ENCODE measurements at regions not wholly inside any gene's neighbourhood (a gene's known extent, or its start where the extent isn't known, plus 50 kb on each side); places are given as distances from the start of the nearest gene placed in this dataset.
"Not testable (repeated sequence)": the region's sequence is repeated elsewhere in the genome, so short reads cannot be mapped to it uniquely, and the experiment has no call there.

DNA sequence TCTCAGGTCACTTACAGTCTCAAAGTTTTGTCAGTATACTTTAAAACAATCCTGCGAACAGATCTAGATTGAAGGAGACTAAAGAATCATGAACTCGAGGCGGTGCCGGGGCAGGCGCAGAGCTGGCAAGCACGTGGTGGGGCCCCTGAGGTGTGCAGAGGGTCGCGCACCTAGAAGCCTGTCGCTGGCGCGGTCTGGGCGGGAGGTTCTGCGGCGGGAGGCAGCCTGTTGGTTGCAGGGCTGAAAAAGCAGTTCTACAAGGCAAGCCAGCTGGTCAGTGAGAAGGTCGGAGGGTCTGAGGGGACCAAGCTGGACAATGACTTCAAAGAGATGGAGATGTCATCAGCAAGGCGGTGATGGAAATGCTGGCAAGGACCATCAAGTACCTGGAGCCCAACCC lies 147.0 kb downstream of the GOSR1 start:
- DNase-seq = not testable (repeated sequence)

GRCh38 chr17:30609682-30610081 lies 132.5 kb downstream of the GOSR1 start:
- not testable (repeated sequence) for DNase-seq

DNA sequence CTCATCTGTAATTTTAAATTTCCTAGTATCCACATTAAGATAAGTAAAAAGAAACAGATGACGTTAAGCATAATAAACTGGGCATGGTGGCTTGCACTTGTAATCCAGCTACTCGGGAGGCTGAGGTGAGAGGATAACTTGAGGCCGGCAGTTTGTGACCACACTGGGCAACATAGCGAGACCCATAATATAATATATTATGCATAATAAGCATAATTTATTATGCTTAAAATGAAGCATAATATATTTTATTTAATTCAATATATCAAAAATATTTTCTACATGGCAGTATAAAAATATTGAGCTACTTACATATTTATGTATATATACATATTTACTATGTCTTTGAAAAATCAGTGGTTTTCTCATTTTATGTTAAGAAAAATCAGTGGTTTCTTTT lies 128.3 kb downstream of the GOSR1 start:
- no peak for DNase-seq

GRCh38 chr17:30605027-30605426 lies 127.8 kb downstream of the GOSR1 start:
- DNase-seq = no peak

DNA sequence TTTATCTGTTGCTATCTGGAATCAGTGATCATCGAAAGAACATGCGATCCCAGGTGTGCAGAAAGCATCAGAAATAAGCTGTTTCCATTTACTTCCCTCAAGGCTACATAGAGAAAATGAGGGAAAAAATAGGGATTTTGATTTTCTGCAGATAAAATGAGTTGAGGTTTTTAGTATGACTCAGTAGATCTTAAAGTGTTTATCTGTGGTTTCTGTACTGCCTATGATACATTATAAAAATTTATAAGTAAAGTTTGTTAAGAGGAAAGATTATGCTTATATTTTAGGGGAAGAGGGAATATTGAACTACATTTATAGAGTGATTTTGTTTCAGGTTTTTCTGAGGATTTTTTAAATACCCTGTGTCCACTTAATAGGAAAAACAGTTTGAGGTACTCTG lies 125.2 kb downstream of the GOSR1 start:
- DNase-seq = not testable (repeated sequence)

DNA sequence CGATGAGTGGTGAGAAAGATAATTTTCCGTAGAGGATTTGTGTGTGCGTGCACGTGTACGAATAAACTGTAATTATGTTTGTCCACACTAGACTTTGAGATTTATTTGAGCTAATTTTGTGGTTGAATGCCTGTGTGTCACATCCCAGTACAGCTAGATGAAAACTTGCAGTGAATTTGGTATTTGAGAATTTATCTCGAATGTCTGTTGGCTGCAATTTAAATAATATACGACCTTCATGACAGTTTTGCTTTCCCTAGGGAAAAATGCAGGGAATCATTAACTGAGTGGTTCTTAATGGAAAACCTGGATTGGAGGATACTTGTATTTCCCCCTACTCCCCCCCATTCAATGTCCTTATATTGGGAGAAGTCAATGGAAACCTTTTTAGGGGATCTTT lies 124.8 kb downstream of the GOSR1 start:
- not testable (repeated sequence) for DNase-seq

DNA sequence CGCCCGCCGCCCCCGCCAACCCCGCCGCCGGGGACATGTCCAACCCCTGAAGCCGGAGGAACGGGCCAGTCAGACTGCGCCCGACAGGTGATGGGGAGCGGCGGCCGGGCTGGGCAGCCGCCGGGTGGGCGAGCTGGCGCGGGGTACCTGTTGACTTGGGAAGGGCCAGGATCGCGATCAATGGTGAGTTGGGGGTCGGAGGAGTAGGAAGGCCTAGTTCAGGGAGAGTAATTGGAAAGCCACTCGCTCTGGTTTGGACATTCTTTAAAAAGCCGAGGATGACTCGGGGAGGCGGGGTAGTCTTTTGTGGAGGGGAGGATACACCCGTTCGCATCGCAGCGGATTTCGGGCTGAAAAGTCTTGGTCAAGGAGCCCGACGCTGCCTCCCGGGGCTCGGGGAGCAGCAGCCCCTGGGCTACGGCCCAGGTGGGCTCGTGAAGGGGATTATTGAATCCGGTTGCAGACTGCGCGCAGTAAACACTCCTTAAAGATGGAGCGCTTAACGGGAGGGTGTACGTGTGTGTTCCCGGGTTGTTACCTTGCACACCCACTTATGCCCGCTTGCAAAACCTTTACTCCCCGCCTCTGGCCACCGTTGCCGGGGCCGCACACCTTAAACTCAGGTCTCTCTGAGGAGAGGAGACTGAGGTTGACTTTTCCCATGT lies 123.8 kb downstream of the GOSR1 start:
- DNase-seq = no peak

GRCh38 chr17:30600060-30600829 lies 123.0 kb downstream of the GOSR1 start:
- peak; percentile 84 for DNase-seq

DNA sequence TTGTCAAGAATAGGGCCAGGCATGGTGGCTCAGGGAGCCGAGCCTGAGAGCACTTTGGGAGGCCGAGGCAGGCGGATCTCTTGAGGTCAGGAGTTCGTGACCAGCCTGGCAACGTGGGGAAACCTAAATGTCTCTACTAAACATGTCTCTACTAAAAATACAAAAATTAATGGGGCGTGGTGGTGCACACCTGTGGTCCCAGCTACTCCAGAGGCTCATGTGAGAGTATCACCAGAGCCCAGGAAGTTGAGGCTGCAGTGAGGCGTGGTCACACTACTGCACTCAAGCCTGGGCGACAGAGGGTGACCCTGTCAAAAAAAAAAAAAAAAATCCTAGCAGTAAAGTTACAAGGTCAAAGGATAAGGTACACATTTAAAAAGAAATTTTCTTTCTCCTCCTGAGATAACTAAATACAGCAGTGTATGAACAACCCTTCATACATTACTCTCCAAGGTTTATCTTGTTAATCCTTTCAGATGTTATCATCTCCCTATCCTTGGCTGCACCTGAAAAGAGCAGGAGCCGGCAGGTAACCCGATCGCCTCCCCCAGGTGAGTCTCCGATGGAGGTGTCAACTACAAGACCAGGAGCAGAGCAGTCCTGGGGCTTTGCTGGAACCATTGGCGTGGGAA lies 122.3 kb downstream of the GOSR1 start:
- no peak for DNase-seq

- no peak for DNase-seq
These were observed 120.6 kb downstream of the GOSR1 start for GRCh38 chr17:30597776-30598288.

GRCh38 chr17:30596948-30597775 lies 120.0 kb downstream of the GOSR1 start:
- DNase-seq = not testable (repeated sequence)

DNA sequence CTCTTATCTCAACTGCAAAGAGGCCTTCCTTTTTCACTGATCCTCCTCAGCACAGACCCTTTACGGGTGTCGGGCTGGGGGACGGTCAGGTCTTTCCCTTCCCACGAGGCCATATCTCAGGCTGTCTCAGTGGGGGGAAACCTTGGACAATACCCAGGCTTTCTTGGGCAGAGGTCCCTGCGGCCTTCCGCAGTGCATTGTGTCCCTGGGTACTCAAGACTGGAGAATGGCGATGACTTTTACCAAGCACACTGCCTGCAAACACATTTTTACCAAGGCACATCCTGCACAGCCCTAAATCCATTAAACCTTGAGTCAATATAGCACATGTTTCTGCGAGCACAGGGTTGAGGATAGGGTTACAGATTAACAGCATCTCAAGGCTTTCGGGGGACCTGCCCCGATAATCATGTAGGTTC lies 117.8 kb downstream of the GOSR1 start:
- not testable (repeated sequence) for DNase-seq

- no peak for DNase-seq
These were observed 117.2 kb downstream of the GOSR1 start for GRCh38 chr17:30594223-30594952.

DNA sequence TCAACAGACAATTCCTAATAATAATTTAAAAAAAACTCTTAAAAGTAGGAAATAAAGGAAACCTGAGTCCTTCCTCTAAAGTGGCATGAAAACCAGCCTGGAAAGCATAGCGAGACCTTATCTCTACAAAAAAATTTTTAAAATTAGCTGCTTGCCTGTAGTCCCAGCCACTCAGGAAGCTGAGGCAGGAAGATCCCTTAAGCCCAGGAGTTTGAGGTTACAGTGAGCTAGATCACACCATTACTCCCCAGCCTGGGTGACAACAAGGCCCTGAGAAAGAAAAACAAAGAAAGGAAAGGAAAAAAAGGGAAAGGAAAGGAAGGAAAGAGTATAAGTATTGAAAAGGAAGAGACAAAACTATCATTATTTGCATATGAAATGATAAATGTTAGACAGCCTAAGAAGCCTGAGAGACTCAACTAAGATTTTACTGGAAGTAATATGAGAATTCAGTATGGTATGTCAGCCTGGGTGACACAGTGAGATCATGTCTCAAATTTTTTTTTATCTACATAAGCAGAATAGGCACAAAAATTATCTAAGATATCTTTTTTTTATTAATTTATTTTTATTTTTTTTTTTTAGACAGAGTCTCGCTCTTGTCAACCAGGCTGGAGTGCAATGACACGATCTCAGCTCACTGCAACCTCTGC lies 113.0 kb downstream of the GOSR1 start:
- DNase-seq = no peak

DNA sequence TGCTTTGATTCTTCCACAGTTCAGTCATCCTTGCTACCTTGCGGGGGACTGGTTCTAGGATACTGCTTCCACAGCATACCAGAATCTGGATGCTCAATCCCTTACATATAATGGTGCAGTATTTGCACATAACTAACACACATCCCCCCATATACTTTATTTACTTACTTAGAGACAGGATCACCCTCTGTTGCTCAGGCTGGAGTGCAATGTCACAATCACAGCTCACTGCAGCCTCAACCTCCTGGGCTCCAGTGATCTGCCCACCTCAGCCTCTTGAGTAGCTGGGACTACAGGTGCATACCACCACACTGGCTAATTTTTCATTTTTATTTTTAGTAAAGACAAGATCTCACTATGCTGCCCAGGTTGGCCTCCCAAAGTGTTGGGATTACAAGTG lies 112.2 kb downstream of the GOSR1 start:
- DNase-seq = no peak

DNA sequence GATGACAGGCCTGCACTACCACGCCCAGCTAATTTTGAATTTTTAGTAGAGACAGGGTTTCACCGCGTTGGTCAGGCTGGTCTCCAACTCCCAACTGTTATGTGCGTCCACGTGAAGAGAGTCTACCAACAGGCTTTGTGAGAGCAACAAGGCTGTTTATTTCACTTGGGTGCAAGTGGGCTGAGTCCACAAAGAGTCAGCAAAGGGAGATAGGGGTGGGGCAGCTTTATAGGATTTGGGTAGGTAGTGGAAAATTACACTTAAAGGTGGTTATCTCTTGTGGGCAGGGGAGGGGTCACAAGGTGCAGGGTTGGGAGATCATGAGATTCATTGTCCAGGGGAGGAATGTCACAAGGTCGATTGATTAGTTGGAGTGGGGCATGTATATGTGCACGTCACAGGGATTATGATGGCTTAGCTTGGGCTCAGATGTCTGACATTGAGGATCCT lies 111.6 kb downstream of the GOSR1 start:
- no peak for DNase-seq

- no peak for DNase-seq
These were observed 109.8 kb downstream of the GOSR1 start for GRCh38 chr17:30586818-30587595.

DNA sequence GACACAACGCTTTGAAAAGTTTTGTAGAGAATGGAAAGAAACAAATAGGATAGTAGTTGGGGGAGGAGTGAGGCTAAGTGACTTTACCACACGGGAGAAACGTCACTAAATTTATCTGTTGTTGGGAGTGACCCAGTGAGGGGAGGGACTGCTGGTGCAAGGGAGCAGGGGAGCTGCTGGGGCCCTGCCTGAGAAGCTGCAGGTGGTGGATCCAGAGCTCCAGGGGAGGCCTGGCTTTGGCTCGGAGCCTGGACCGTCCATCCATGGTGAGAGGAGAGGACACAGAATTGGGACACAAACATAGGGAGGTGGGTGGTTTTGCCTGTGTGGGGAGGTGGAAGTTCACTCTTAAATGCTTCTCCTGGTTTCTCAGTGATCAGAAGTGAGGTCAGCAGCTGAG lies 107.6 kb downstream of the GOSR1 start:
- no peak for DNase-seq

GRCh38 chr17:30580916-30581315 lies 103.7 kb downstream of the GOSR1 start:
- DNase-seq = no peak

DNA sequence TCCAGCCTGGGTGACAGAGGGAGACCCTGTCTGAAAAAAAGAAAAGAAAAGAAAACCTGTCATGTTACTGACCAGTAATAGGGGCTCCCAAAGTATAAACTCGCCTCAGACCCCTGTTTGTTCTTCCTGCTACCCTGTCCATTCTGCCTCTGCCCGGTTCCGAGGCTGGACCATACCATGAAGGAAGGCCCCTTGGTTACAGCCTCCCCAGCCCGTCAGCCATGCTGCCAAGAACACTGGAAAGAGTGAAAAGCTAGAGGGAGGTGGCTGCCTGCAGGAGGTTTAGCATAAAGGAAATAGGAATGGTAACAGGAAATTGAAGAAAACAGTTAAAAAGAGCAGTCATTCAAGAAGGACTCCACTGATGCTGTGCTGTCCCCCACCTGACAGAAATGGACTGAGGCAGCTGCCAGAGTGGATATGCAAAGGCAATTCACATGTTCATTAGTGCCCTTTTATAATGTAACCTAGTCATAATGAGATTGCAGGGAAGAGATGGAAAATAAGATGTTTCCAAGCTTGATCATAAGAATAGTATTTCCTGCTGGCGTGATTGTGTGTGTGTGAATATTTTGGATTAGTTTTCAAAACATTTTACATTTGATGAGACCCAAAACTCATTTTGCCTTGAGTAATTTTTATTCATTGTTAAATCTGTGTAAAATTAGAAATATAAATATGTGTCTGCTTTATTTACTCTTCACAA lies 102.6 kb downstream of the GOSR1 start:
- DNase-seq = no peak

Data from NCI-H1092 treated with DMSO at 0.1 percent for 48 hours (cell line).